ENCODE measurements at regions not wholly inside any gene's neighbourhood (a gene's known extent, or its start where the extent isn't known, plus 50 kb on each side); places are given as distances from the start of the nearest gene placed in this dataset.
A peak's percentile ranks its signal among the peaks of the same experiment; 100 is the strongest.

DNA sequence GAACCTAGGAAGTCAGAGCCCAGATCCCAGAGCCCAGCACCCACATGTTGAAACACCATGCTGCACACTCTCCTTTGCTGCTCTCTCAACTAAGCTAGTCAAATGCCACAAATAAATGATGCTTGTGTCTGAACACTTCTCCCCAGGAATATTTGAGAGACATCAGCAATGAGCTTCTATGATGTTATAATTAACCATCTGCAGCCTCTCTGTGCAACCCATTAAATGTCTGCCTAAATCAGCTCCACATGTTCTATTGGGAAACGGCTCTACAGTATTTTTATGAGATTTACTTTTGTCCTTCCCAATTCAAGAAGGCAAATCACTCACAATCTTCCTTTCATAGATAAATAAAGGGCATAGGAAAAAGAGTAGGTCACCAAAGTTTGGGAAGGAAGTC is 266.8 kb upstream of the PARD3B start:
- no peak for DNase-seq

DNA sequence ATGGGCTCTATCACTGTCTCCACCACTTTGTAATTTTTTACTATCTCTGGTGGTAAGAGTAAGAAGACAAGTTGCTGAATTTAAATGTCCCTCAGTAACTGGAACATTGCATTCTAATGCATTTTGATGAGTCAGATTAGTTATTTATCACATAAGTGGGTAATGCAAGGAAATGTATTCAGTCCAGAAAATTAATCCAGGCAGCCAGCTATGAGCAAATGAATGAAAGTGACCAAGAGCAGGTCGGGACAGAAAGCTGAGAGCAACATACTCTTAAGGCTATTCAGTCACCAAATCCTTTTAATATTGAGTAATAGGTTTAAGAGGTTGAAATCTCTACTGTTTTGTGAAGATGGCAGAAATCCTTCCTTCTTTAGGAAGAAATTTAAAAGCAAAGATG is 265.5 kb upstream of the PARD3B start:
- no peak for DNase-seq

DNA sequence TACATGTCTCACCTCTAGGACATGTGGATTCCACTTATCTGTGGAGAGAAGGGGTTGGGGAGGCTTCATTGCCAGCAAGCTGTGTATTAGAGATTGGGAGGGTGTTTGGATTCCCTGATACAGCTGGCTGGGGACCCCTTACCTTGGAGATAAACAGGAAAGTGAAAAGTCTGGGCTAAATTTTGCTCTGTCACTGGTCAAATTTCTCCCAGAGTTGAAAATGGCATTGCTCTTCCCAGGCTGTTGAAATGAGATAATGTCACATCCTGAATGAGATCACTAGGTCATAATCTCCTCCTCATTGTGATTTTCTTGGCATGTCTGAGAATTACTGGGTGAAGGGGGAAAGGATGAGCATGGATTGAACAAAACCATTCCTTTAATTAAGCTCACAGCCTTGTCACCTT is 265.0 kb upstream of the PARD3B start:
- no peak for DNase-seq

DNA sequence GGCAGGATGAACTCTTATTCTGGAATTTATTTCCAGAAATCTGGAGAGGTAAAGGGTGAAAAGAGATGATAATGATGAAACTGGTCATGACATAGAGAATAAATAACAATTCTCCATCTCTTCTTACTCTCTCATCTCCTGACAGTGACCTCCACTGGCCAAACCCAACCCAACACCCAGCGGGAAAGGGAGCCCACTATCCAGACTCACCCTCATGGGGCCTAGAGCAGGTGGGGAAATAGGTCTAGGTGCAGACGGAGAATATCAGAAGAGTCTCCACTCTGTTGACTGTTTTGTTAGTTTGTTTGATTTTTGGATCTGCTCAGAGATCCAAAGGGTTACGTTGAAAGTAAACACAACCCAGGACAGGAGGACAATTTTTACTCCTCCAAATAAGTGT is 263.2 kb upstream of the PARD3B start:
- no peak for DNase-seq

DNA sequence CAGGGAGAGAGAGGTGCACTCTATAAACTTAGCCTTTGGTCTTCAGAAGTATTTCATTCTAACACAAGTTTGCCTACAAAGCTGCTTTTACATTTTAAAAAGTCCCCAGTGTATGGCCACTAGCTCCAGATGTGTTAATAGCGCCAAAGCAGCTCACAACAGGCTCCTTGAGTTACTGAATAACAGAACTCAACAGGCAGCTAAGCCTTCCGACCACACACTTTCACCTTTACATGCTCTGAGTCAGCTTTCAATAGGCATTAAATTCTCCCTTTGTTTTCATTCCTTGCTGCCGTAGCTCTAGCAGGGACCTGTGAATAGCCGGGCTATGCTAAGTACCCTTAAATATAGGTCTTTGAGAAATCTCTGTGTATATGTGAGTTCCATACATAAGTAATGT is 262.8 kb upstream of the PARD3B start:
- no peak for DNase-seq

DNA sequence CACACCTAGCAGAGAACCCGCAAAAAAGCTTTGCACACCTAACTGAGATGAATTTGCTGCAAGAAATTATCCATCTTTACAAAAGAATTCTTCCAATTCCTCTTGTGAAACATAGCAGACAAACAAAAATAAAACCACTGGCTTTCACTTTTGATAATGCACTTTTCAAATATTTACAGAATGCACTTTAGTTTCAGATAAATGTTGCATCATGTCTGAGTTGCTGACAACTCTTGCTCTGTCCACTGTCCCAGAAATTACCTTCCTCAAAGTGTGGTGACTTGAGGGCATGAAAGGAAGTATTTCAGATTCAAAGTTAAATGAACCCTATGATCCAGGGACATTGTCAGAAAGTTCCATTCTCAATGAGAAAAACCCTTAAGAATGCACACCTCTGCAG is 256.2 kb upstream of the PARD3B start:
- no peak for DNase-seq

DNA sequence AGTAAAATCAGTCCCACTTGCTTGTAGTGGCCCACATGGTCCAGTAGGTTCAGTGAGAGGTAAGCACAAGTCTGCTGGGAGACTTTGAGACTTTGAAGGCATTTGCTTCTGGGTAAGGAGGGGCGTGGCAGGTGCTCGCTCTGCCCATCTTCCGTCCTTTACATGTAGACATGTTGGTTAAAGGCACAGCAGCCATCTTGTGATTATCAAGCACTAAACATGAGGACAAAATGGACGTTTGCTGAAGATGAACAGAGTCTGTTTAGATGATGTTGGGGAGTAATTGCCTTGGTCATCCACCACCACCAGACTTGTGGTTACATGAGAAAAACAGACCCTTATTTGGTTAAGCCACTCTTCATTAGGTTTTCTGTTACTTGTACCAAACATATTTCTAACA is 252.8 kb upstream of the PARD3B start:
- DNase-seq = no peak

DNA sequence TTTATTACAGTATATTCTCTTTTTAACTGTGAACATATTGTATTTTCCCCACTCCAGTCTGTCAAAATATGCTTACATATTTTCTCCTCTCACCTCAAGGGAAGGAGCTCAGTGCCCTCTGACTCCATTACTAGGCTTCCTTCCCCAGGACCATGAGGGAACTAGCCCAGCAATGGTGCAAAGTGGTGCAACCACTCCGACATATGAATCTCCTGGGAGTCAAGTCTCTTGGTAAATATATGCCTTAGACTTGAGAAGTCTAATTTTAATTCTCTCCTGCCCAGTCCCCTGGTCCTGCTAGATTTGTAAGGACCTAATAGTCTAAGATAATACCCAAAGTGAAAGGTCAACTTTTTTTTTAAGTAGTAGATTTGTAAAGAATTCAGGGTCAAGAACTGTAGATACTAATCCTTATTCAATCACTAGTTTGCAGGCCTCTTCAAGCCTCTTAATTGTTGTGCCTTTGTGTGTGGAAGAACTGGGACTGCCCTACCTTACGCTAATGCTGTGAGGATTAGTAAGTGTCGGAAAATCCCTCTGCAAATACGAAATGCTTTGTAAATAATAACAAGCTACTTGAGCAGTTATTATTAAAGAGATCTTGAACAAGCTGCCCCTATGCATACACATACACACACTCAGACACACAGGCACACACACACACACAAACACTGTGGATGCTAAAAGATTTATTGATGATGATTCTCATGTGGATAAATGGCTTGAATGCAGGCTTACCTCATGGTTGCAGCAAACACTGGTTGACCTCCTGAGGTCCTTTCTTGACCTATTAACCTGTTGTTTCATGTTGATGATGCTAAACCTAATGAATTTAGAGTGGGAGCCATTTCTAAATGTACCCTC is 251.2 kb upstream of the PARD3B start:
- DNase-seq = no peak

DNA sequence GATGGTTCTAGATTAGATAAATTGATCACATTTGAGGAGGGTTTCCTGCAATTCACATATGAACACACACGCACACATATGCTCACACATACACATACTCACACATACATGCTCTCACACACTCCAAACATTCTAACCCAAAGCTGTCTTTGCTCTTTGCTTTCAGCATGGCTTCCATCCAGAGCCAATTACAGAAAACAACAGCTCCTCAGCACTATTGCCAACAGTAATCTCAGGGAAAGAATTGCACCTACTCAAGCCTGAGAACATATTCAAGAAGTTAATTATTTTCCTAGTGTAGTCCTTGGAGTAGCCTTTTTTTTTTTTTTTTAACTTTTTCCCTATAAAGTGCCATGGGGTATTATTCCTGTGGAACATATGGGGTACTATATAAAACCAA is 246.9 kb upstream of the PARD3B start:
- DNase-seq = no peak

DNA sequence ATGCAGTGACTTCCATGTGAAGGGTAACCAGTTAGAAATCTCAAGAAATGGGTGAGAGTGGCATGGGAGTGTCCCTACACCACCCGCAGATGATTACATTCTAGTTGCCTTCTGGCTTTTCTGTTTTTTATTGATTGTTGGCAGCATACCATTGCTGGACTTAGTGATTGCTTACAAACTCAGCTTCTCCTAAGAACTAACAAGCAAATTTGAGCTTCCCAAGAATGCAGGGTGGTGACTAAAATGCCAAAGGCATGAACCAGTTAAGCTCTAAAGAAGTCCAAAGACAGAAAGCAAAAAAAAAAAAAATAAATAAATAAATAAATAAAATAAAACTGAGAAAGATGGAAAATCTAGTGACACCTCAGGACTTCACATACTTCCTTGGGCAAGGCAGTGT is 245.5 kb upstream of the PARD3B start:
- no peak for DNase-seq

DNA sequence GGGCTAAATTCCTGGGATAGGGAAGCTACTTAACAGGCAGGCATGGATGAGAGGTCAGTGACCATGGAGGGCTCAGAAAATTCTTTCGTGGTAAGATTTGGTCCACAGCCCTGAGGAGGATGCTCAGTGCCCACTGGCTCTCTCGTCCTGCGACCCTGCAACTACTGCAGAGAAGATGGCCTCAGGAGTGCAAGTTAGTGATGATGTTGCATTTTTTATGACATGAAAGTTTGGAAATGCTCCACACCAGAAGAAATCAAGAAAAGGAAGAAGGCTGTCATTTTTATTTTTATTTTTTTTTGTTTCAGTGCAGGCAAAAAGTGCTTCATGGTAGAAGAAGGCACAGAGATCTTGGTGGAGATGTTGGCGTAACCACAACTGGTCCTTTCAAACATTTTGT is 238.6 kb upstream of the PARD3B start:
- no peak for DNase-seq

DNA sequence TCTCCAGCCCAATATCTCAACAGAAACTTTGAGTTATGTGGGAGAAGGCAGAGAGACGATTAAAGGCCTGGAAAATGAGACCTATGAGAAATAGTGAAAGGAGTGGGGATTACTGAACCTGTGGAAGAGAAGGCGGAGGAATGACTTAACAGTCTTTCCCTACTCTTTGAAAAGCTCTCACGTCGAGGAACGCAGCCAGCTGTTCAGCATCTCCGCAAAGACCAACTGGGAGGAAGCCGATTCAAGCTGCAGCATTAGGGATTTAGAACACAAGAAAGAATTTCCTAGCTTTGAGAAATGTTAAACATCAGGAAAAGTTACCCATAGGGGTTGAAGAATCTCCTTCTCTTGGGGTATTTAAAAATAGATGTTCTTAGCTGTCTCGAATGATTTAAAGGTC is 233.2 kb upstream of the PARD3B start:
- DNase-seq = no peak

DNA sequence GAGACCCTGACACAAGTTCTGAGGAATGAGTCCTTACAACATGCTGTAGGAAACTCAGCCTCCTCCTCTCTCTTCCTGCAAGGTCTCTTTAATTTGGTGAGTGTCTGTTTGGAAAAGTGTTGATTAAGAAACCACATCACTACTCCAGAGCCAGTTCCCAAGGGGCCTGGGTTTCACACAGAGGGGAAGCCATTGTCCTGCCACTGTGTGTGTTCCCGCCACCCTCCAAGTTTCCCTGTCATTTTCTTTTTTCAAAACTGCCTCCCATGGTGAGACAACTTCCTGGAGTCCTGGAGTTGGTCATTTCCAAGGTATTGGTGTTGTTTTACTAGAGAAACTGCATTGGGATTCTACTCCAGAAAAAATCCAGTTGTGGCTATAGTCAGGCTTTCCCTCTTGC is 232.0 kb upstream of the PARD3B start:
- no peak for DNase-seq

DNA sequence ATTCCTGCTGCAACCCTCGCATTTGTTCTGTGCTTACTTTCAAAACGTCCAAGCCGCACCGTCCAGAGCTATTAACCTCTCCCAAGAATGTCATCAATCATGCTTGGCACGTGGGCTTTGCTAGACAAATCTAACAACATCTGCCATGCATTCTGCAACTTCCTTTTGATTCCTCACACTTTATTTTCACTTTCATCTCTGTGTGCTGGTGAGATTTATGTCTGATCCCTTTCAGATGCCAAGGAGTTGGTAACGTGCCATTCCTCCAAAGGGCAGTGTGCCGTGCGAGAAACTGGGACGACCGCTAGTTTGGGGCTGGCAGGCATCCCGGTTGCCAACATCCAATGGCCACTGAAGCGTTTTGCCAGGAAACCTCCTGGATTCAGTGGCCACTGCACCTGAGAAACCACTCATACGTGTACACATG is 230.0 kb upstream of the PARD3B start:
- DNase-seq = no peak

DNA sequence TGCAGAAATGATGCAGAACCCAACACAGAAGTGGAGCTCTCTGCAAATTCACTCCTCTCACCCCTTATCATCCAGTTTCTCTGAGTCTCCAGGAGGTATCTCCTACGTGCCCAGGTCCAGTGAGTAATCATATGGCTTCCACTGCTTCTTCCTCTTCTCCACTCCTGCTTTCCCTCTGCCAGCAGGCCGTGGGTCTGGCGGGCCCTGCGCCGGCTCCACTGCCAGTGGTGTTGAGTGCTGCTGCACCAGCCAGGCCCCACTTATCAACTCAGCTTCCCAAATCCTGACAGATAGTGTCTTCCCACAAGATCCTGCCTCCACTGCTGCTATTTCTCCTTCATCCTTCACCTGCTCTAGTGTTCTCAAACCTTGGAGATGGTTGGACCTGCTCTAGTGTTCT is 227.6 kb upstream of the PARD3B start:
- no peak for DNase-seq

DNA sequence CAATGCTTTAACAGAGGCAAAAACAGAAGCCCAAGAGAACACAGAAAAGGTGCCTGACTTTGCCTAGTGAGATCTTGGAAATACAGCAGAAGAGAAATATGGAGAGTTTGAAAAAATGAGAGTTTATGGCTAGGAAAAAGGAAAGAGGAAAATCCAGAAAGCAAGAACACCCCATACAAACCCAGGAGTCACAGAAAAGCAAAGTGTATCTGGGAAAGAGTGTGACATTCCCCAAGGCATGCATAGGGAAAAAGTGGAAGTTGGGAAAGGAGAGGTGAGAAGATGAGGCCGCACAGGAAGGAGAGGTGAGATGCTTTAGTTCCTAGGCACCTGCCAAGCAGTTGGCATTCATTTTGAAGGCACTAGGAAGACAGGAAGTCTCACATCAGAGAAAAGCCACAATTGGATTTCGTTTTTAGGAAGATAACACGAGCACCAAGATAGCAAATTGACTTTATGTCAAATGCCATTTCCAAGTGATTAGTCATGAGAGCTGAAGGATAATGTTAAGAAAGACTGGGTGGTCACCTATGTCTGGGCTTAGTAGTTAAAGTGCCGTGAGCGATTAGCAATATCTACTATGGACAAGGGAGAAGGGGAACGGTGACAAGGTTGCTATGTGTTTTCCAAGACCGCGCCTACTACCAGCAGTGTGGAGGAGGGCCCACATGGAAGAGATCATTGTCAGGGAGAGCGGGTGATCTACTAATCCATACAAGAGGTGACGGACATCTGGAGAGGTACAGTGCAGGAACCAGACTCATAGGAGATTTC is 224.1 kb upstream of the PARD3B start:
- no peak for DNase-seq

DNA sequence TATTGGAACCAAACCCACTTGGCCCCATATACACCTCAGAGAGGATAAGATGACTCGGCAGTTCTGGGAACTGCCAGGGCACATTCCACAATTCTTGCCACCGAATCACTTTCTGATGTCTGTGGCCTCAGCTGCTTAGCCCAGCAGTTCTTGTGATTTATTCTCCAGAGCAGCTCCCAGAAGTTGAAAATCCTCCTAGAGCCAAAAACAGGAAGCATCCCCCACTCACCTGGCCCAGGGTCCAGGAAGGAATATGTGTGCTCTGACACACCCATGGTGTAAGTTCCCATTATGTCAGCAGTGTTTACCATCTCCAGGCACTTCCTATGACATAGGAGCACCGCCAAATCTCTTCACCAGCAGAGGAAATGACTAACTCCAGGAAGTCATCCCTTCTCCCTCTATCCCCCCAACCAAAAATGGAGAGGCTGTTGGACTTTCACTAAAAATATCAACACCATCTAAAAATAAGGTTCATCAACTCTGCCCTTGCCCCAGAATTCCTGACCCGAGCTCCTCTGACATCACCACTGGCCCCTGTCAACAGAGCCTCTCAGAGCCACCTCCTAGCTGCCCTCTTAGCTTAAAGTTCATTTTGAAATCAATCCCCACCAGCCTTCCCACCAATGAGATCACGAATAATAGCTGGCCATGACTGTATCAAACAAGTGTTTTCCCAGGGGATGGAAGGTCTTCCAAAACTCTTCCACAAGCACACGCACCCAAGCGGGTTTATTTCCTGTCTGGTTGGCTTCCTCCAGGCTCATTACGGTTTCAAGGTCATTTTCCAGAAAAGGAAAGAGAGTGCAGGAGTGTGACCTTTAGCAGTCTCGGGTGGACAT is 223.1 kb upstream of the PARD3B start:
- no peak for DNase-seq

DNA sequence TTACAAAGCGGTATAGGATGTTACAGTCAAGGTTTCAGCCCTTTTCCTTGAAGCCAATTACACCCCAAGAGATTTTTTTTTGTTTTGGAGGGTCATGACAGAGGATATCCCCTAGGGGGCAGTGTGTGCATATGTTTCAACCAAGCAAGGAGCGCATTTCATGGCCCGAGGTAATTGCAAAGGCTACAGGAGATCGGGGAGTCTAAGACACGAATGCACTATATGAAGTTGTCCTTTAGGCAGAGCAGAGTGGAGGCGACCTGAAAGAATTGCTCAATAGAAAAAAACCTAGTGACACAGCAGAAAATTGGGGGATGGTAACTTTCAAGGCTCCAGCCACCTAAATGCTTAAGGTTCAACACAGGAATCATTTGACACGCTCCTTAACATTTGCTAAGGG is 219.8 kb upstream of the PARD3B start:
- DNase-seq = peak; percentile 4

DNA sequence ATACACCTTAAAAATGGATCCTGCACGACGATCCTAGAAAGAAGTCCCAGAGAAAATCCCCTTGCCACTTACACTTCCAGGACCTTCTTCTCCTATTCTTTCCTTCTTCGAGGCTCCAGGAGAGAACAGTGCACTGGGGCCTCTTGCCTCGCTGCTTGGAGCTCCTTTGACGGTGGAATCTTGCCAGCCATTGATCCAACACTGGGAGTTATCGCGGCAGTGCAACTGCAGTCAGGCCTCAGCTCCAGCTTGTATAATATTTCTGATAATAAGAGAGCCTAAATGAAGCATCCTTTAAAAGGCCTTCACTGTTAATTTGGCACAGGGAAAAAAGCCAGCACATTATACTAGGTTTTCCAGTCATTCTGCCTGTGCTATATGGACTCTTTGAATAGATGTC is 216.9 kb upstream of the PARD3B start:
- DNase-seq = no peak

DNA sequence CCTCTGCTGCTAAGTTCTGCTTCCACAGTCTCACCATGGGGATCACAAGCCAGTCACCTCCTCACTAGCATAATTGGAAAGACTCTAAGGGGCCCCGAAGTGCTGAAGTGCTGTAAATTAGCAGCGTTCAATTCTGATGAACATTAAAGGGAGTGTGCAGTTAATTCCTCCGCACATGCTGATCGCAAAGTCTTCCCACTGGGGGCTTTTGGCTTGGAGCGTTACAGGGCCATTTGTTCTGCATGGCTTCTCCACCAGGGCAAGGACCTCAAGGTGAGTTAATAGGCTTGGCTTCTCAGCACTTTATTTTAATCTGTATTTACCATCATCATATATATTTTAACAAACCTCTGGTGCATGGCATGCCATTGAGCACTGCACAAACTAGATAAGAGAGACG is 216.3 kb upstream of the PARD3B start:
- no peak for DNase-seq

DNA sequence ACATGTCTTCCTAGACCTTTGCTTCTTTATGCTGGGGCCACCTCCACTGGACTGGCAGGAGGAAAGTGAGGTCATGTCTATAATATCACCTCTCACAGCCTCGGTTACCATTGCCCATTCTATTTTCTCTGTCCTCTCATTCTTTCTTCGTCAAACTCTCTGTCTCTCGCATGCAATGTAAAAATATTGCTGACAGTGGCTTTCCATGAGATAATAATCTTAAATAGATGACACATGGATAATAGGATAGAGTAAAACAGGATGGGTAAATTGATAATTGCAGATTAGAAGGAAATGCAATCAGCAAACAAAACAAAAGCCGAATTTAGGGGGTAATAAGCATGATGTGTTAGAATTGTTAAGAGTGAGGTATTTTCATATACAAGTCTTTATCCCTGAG is 215.7 kb upstream of the PARD3B start:
- no peak for DNase-seq

DNA sequence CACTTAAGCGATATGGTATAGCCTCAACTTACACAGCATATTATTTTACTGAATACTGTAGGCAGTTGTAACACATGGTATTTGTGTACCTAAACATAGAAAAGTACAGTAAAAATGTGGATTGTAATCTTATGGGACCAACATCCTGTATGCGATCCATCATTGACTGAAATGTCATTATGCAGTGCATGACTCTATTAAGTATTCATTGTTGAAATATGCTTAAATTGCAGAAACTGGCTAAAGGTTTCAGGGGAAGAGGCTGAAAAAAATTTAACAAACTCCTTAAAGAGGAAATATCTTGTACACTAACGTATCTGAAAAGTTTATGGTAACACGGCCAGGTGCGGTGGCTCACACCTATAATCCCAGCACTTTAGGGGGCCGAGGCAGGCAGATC is 214.1 kb upstream of the PARD3B start:
- no peak for DNase-seq

DNA sequence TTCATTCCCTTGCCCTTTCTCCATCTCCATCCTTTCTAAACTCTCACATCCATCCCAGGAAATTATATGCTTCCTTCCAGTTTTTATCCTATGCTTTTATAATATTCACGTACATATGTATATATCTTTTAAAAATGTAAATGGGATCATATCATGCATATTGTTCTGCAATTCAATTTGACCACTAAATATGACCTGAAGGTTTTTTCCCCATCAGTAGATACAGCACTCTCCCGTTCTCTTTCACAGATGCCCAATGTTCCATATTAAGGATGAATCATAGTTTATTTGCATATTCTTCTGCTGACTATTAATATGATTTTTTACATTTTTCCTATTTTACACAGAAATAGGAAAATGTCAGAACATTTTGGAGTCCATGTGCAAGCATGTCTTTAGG is 213.3 kb upstream of the PARD3B start:
- DNase-seq = no peak

DNA sequence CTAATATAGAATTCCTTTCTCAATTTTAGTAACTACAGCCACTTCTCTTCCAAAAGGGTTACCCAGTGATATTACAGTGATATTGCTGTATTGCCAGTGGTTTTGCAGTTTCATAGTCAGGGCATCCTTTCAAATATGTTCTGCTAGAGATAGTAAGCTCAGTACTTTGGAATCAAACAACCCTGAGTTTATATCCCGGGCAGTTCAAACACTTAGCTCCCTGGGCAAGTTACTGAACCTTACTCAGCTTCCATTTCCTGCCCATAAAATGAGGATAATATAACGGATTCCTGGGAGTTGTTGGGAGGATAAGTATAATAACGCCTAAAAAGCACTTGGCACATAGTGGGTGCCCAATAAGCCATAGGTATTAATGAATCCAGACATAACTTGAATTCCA is 212.6 kb upstream of the PARD3B start:
- DNase-seq = no peak
